ENCODE measurements at regions not wholly inside any gene's neighbourhood (a gene's known extent, or its start where the extent isn't known, plus 50 kb on each side); places are given as distances from the start of the nearest gene placed in this dataset.

DNA sequence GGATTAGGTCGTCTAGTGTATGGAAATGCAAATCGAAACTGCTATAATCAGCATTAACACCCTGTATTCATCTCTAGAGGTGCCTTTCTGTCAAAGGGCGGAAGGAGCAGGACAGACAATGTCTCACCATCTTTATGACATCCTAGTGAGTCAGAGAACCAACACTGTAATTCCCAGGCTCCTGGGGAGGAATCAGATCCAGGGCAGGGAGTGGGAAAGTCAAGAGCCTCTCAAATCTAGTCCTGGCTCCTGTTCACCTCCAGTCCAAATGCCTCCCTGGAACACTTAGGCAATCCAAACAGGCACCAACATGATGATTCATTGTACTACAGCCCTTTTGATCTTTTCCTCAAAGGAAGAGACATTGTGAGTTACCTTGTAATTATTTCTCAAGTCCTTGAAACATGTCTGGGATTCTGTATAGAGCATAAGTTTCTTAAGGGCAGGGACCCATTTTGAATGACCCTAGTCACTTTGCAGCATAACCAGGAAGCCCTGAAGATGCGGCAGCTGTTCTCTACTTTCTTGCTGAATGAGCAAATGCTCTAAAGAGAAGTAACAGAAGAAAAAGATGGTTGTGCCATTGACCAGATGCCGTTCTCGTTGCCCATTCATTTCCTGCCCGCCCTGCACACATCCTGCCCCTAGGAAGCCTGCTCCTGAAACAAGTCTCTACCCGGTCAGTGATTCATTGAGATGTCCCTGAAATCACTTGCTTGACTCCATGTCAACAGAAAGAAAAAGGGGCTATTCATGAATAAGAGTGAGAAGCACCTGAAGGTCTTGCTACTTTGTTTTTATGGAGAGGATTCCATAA, 112.8 kb upstream of the JARID2 start:
- no peak for TF ChIP-seq POLR2A (IDR thresholded peaks at IDR 0.05)
- TF ChIP-seq, protein P1, sequence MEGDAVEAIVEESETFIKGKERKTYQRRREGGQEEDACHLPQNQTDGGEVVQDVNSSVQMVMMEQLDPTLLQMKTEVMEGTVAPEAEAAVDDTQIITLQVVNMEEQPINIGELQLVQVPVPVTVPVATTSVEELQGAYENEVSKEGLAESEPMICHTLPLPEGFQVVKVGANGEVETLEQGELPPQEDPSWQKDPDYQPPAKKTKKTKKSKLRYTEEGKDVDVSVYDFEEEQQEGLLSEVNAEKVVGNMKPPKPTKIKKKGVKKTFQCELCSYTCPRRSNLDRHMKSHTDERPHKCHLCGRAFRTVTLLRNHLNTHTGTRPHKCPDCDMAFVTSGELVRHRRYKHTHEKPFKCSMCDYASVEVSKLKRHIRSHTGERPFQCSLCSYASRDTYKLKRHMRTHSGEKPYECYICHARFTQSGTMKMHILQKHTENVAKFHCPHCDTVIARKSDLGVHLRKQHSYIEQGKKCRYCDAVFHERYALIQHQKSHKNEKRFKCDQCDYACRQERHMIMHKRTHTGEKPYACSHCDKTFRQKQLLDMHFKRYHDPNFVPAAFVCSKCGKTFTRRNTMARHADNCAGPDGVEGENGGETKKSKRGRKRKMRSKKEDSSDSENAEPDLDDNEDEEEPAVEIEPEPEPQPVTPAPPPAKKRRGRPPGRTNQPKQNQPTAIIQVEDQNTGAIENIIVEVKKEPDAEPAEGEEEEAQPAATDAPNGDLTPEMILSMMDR (IDR thresholded peaks at IDR 0.05), result no peak
- no peak for TF ChIP-seq POLR2AphosphoS5 (IDR thresholded peaks at IDR 0.05)
- TF ChIP-seq EP300 (IDR thresholded peaks at IDR 0.05), result no peak
- Histone ChIP-seq H3K4me3 (no peak overlapping the region), H3K9me3 (no peaks in the 10 kb centered on the region), H3K36me3 (no peaks in the 10 kb centered on the region), H3K27me3 (no peaks in the 10 kb centered on the region), H3K4me1 (no peaks in the 10 kb centered on the region), H3K27ac (no peak overlapping the region)
- peak; percentile 55 for DNase-seq
- 73 to 78% methylated on average over 8 of the region's 8 CpGs for WGBS, 2 donors
- intact Hi-C loops (cut with DNase I), result no loop called here

DNA sequence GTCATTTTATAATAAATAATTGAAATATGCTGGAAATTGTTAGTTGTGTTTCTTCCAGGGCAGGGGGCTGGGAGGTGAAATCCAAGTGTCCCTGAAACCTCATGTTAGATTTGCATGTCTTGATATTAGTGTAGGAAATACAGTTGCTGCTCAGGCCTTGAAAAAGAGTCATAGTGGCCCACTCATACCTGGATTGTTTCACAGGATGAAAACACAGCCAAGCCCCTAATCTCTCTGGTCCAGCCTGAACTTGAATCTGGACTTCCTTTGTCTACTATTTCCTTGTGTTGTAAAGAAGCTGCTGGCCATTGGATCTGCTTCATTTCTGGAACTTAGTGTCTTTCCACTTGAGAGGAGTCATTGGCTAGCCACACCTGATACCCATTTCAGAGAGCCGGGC, 108.8 kb upstream of the JARID2 start:
- H3K9me3 ChIP-seq, result no peaks in the 10 kb centered on the region
- WGBS, 2 donors, result 96 to 97% methylated on average over 1 of the region's 1 CpG
- H3K36me3 ChIP-seq, result no peaks in the 10 kb centered on the region
- H3K4me1 ChIP-seq, result no peaks in the 10 kb centered on the region
- no peak for DNase-seq
- intact Hi-C loops (cut with DNase I), result no loop called here
- no peaks in the 10 kb centered on the region for H3K27me3 ChIP-seq
- H3K4me3 ChIP-seq, result no peak overlapping the region
- TF ChIP-seq POLR2A (IDR thresholded peaks at IDR 0.05) (no peak), EP300 (IDR thresholded peaks at IDR 0.05) (no peak), POLR2AphosphoS5 (IDR thresholded peaks at IDR 0.05) (no peak)
- TF ChIP-seq, protein P1 (IDR thresholded peaks at IDR 0.05), result no peak
- H3K27ac ChIP-seq, result no peak overlapping the region

DNA sequence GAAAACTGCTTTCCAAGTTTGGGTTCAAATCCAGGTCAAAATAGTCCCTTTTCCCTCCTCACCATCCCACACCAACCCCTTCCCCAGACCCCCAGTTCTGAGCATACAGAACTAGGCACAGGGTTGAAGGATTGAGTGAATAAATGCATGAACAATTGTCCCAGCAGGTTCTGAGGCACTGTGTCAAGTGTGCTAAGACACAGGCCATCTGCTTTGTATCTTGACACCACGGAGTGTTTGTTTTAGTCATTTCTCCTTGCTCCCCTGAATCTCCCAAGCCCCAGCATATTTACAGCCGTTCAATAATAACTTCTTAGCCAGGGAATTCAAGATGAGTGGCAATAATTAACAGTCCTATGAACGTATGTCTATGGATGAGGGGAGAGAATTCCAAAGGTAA, 102.8 kb upstream of the JARID2 start:
- Histone ChIP-seq H3K27me3 (no peaks in the 10 kb centered on the region), H3K27ac (no peak overlapping the region), H3K4me1 (peaks cover 0 to 2% (median 0%) of the 10 kb centered on the region in 4 donors), H3K4me3 (no peak overlapping the region), H3K36me3 (no peaks in the 10 kb centered on the region), H3K9me3 (no peaks in the 10 kb centered on the region)
- no peak for DNase-seq
- TF ChIP-seq POLR2AphosphoS5 (IDR thresholded peaks at IDR 0.05) (no peak), POLR2A (IDR thresholded peaks at IDR 0.05) (no peak), EP300 (IDR thresholded peaks at IDR 0.05) (no peak)
- TF ChIP-seq, protein P1 (IDR thresholded peaks at IDR 0.05), result no peak
- intact Hi-C loops (cut with DNase I), result no loop called here
- WGBS, 2 donors, result 64 to 71% methylated on average over 3 of the region's 3 CpGs

DNA sequence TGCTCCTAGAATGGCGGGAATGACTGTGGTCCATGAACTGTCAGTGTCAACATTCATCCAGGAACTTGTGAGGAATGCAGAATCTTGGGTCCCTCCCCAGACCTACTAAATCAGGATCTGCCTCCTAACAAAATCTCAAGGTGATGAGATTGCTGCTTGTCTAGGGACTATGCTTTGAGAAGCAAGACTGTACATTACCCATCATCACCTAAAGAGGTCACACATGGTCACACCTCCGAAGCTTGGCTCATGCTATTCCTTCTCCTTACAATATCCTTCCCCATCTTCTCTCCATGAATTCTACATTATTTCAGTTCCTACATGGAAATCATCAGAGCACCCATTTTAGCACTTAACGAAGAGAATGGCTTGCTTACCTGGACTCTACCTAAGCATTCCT, 102.3 kb upstream of the JARID2 start:
- Histone ChIP-seq H3K4me3 (no peak overlapping the region), H3K9me3 (no peaks in the 10 kb centered on the region), H3K27me3 (no peaks in the 10 kb centered on the region), H3K27ac (no peak overlapping the region), H3K4me1 (peaks cover 0 to 6% (median 0%) of the 10 kb centered on the region in 4 donors), H3K36me3 (no peaks in the 10 kb centered on the region)
- intact Hi-C loops (cut with DNase I), result no loop called here
- DNase-seq, result no peak
- 91 to 93% methylated on average over 3 of the region's 3 CpGs for WGBS, 2 donors
- no peak for TF ChIP-seq EP300 (IDR thresholded peaks at IDR 0.05)
- TF ChIP-seq, protein P1 (IDR thresholded peaks at IDR 0.05), result no peak
- no peak for TF ChIP-seq POLR2AphosphoS5 (IDR thresholded peaks at IDR 0.05)
- no peak for TF ChIP-seq POLR2A (IDR thresholded peaks at IDR 0.05)

DNA sequence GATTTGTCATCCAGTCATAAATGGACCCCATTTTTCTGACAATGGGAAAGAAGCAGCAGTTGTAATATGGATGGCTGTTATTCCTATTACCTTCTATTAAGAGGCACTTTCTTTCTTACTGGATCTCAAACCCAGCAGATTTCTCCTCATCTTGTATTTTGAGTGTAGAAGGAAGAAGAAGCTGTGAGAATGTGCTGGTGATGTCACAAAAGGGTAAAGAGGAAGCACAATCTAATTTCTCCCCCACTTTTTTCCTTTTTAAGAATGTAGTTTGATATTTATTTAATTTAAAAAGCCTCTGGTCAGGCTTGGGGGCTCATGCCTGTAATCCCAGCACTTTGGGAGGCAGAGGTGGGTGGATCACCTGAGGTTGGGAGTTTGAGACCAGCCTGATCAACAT, 100.0 kb upstream of the JARID2 start:
- no peak for TF ChIP-seq POLR2AphosphoS5 (IDR thresholded peaks at IDR 0.05)
- TF ChIP-seq EP300 (IDR thresholded peaks at IDR 0.05), result no peak
- no peak for TF ChIP-seq POLR2A (IDR thresholded peaks at IDR 0.05)
- TF ChIP-seq, protein P1 (IDR thresholded peaks at IDR 0.05), result no peak
- H3K9me3 ChIP-seq, result no peaks in the 10 kb centered on the region
- intact Hi-C loops (cut with DNase I), result no loop called here
- no peak for DNase-seq
- no peaks in the 10 kb centered on the region for H3K36me3 ChIP-seq
- H3K27me3 ChIP-seq, result no peaks in the 10 kb centered on the region
- no peak overlapping the region for H3K27ac ChIP-seq
- peaks cover 0 to 7% (median 0%) of the 10 kb centered on the region in 4 donors for H3K4me1 ChIP-seq
- H3K4me3 ChIP-seq, result no peak overlapping the region

Measured in sigmoid colon (tissue), 6 donors.